GM12878 (cell line): ENCODE measurements at regions not wholly inside any gene's neighbourhood (a gene's known extent, or its start where the extent isn't known, plus 50 kb on each side); places are given as distances from the start of the nearest gene placed in this dataset.

Experiments used
- ATAC-seq: fragments of 200-7000 bp; cut with Tn5 transposase; 3 replicates; pipeline ENCODE4 v1.9.1; 2020; ENCODE audit warnings: mild to moderate bottlenecking, moderate library complexity
- BruUV-seq: library from RNA; stranded (reverse); fragments of 400-500 nt; replicated peaks from 2 replicates; lab custom pipeline; 2021; lab: Mats Ljungman, UMichigan
- CTCF ChIA-PET: fragments of 300-600 bp; sonication (Branson Sonifier 250); formaldehyde crosslinking; extraction: SDS; loops from one replicate; lab custom pipeline; 2021; ENCODE audit warnings: inconsistent platforms; lab: Yijun Ruan, JAX
- POLR2A ChIA-PET: fragments of 350-600 bp; formaldehyde crosslinking; extraction: SDS; loops from one replicate; lab custom pipeline; 2021; ENCODE audit warnings: inconsistent platforms; lab: Charles Lee
- RAD21 ChIA-PET: fragments of 300-600 bp; sonication (Branson Sonifier 250); formaldehyde crosslinking; loops from one replicate; lab custom pipeline; 2023; ENCODE audit warnings: antibody characterized with exemption; ENCODE audit not compliant: unreplicated experiment; lab: Charles Lee
- SMC1A ChIA-PET: fragments of 300-600 bp; sonication (Branson Sonifier 250); formaldehyde crosslinking; loops from one replicate; lab custom pipeline; 2023; ENCODE audit not compliant: unreplicated experiment, uncharacterized antibody; lab: Charles Lee
- DNase-seq: peaks from one replicate; pipeline ENCODE4 v3.0.0-alpha.2; 2011; ENCODE audit warnings: low read depth, low spot score
- FAIRE-seq: peaks from 3 replicates; lab custom pipeline; 2011; peaks lifted over from hg19 to GRCh38; lab: Jason Lieb, UNC
- H2AFZ ChIP-seq: 2 replicates; pipeline ENCODE4 v1.6.0; 2011; ENCODE audit warnings: low read depth, low read length, control low read depth; ENCODE audit not compliant: control insufficient read depth
- H3K27ac ChIP-seq: 2 replicates; pipeline ENCODE4 v1.5.1; 2011; ENCODE audit warnings: control low read depth; ENCODE audit not compliant: control insufficient read depth, insufficient read depth
- H3K27me3 ChIP-seq, 2 experiments: replicated peaks in 1 of 2; 2 replicates each; pipeline versions ENCODE4 v1.6.0 to v1.6.1; 2011; ENCODE audit warnings: low read length in 1 of 2; ENCODE audit not compliant: control insufficient read depth in 2 of 2, insufficient read depth in 2 of 2
- H3K36me3 ChIP-seq, 2 experiments: 2 replicates each; pipeline ENCODE4 v1.5.1; 2011; ENCODE audit warnings: low read length in 1 of 2; ENCODE audit not compliant: control insufficient read depth in 2 of 2, insufficient read depth in 2 of 2
- H3K4me1 ChIP-seq: 2 replicates; pipeline ENCODE4 v1.6.1; 2011; ENCODE audit warnings: mild to moderate bottlenecking, low read length, moderate library complexity, mixed read lengths; ENCODE audit not compliant: control insufficient read depth, insufficient read depth
- H3K4me2 ChIP-seq: 2 replicates; pipeline ENCODE4 v1.6.0; 2011; ENCODE audit warnings: control low read depth; ENCODE audit not compliant: control insufficient read depth, insufficient read depth
- H3K4me3 ChIP-seq: fragments of 200-600 bp; sonication (generic); 2 replicates; pipeline ENCODE4 v1.5.1; 2016
- H3K79me2 ChIP-seq: 2 replicates; pipeline ENCODE4 v1.6.0; 2011; ENCODE audit warnings: low read length; ENCODE audit not compliant: control insufficient read depth, insufficient read depth
- H3K9ac ChIP-seq: 2 replicates; pipeline ENCODE4 v1.8.0; 2011; ENCODE audit warnings: low read length, control low read depth, mixed read lengths; ENCODE audit not compliant: control insufficient read depth, insufficient read depth
- H3K9me3 ChIP-seq: replicated peaks from 3 replicates; pipeline ENCODE4 v1.5.1; 2011; ENCODE audit warnings: mild to moderate bottlenecking, low read length; ENCODE audit not compliant: control insufficient read depth, insufficient read depth
- H4K20me1 ChIP-seq: 2 replicates; pipeline ENCODE4 v1.6.0; 2011; ENCODE audit not compliant: control insufficient read depth, insufficient read depth
- E4F1 ChIP-seq: fragments of 450-650 bp; IDR thresholded peaks from 2 replicates; pipeline ENCODE4 v1.6.1; 2018; ENCODE audit warnings: borderline replicate concordance, mild to moderate bottlenecking; ENCODE audit not compliant: partially characterized antibody
- ETV6 ChIP-seq, 2 experiments: fragments of 450-650 bp in 1 of 2; IDR thresholded peaks in 1 of 2; conservative IDR thresholded peaks in 1 of 2; 2 replicates each; pipeline ENCODE4 v1.6.1; 2014; ENCODE audit warnings: antibody characterized with exemption in 1 of 2, borderline replicate concordance in 1 of 2, low read depth in 1 of 2, mild to moderate bottlenecking in 1 of 2, moderate library complexity in 1 of 2
- GABPA ChIP-seq: IDR thresholded peaks from 2 replicates; pipeline ENCODE4 v1.6.1; 2014; ENCODE audit warnings: antibody characterized with exemption, low read depth, mild to moderate bottlenecking, inconsistent platforms
- HDAC6 ChIP-seq: fragments of 200-600 bp; sonication (generic); IDR thresholded peaks from one replicate; pipeline ENCODE4 v1.8.0; 2017; ENCODE audit warnings: antibody characterized with exemption; ENCODE audit not compliant: unreplicated experiment
- MEF2A ChIP-seq: IDR thresholded peaks from 2 replicates; pipeline ENCODE4 v1.6.1; 2011; ENCODE audit warnings: low read depth, mild to moderate bottlenecking, low read length, moderate library complexity; ENCODE audit not compliant: insufficient read depth
- POU2F2 ChIP-seq: IDR thresholded peaks from 3 replicates; pipeline ENCODE4 v1.6.1; 2011; ENCODE audit warnings: low read depth, mild to moderate bottlenecking, low read length, borderline replicate concordance
- RELA ChIP-seq: fragments of 450-650 bp; IDR thresholded peaks from 2 replicates; pipeline ENCODE4 v1.8.0; 2014; ENCODE audit warnings: borderline replicate concordance; ENCODE audit not compliant: partially characterized antibody
- RELB ChIP-seq: fragments of 450-650 bp; IDR thresholded peaks from 2 replicates; pipeline ENCODE4 v1.6.1; 2017; ENCODE audit warnings: low read depth, mild to moderate bottlenecking, moderate library complexity
- SRF ChIP-seq, 2 experiments: IDR thresholded peaks; 2 replicates each; pipeline ENCODE4 v1.6.1; 2011; ENCODE audit warnings: low read depth in 2 of 2, low read length in 2 of 2, mild to moderate bottlenecking in 1 of 2, moderate library complexity in 1 of 2
- ZBTB4 ChIP-seq: fragments of 450-650 bp; formaldehyde crosslinking; IDR thresholded peaks from 2 replicates; pipeline ENCODE4 v1.4.0; 2022; ENCODE audit warnings: mild to moderate bottlenecking, moderate library complexity
- WGBS: methylation state at CpG from one replicate; pipeline ENCODE4 v1.1.6; 2016; ENCODE audit warnings: low lambda C conversion rate; ENCODE audit not compliant: insufficient replicate concordance, insufficient coverage; ENCODE audit errors: missing lambda C conversion rate; 5-methylcytosine and 5-hydroxymethylcytosine counted together
- in situ Hi-C: fragments of 300-500 bp; cut with MboI; formaldehyde crosslinking; loops from 9 replicates; pipeline ENCODE4 v1.14.3; 2018; ENCODE audit warnings: mixed read lengths
- intact Hi-C: fragments of 100-400 bp; cut with micrococcal nuclease; formaldehyde crosslinking; loops from one replicate; pipeline ENCODE4 v1.14.2; 2022; ENCODE audit not compliant: unreplicated experiment

GRCh38 chr2:12352889-12353288 lies 363.8 kb upstream of the TRIB2 start (continued):
- no peak for TF ChIP-seq E4F1
- TF ChIP-seq RELA, result no peak
- no peak for TF ChIP-seq RELB
- TF ChIP-seq, all 136 proteins: peak for 0

GRCh38 chr2:12361506-12361905 lies 355.2 kb upstream of the TRIB2 start:
- no TSS peak for BruUV-seq
- DNase-seq, result no peak

More at GRCh38 chr2:12361506-12361905, 355.2 kb upstream of the TRIB2 start:
- POLR2A ChIA-PET, result no interaction called here
- Histone ChIP-seq H3K79me2 (no peaks in the 10 kb centered on the region), H3K4me3 (no peak overlapping the region), H3K4me2 (no peak overlapping the region), H3K4me1 (no peaks in the 10 kb centered on the region), H3K27me3 (no peaks in the 10 kb centered on the region), H3K9me3 (no peaks in the 10 kb centered on the region), H3K27ac (no peak overlapping the region), H4K20me1 (no peaks in the 10 kb centered on the region), H3K36me3 (no peaks in the 10 kb centered on the region), H2AFZ (no peak overlapping the region), H3K9ac (no peak overlapping the region)
- no peak for ATAC-seq
- CTCF ChIA-PET, result interaction anchor here (0.9 kb wide), 1 partner anchor 19 kb away, joined by 3 read pairs; no protein-coding TSS in a partner anchor
- RAD21 ChIA-PET, result no interaction called here
- SMC1A ChIA-PET, result interaction anchor here (0.6 to 1.3 kb wide), 2 partner anchors 91 to 132 kb away, joined by 3 to 5 read pairs; no protein-coding TSS in a partner anchor
- TF ChIP-seq GABPA, result no peak
- no peak for TF ChIP-seq POU2F2
- TF ChIP-seq HDAC6, result no peak
- TF ChIP-seq ETV6 (conservative IDR thresholded peaks at IDR 0.05 in 1 of 2, IDR thresholded peaks at IDR 0.05 in 1 of 2; ENCODE audit: borderline replicate concordance in 1 of 2, low read depth in 1 of 2), result no peak
- TF ChIP-seq SRF (IDR thresholded peaks at IDR 0.05; ENCODE audit: low read depth in 2 of 2, low read length in 2 of 2), result no peak
- TF ChIP-seq MEF2A, result no peak
- no peak for TF ChIP-seq ZBTB4 (CRISPR knock-in tag)
- 97% methylated on average over 4 of the region's 4 CpGs for WGBS
- in situ Hi-C loops, result no loop called here
- intact Hi-C loops, result no loop called here
- FAIRE-seq, result no peak
